H1 (cell line): ENCODE measurements at regions not wholly inside any gene's neighbourhood (a gene's known extent, or its start where the extent isn't known, plus 50 kb on each side); places are given as distances from the start of the nearest gene placed in this dataset.
A peak's percentile ranks its signal among the peaks of the same experiment; 100 is the strongest.

Experiments
- CTCF ChIA-PET: fragments of 300-600 bp; sonication (Branson Sonifier 250); formaldehyde crosslinking; loops from one replicate; lab custom pipeline; 2021; ENCODE audit not compliant: partially characterized antibody; lab: Charles Lee
- POLR2A ChIA-PET: fragments of 300-600 bp; sonication (Branson Sonifier 250); formaldehyde crosslinking; loops from one replicate; lab custom pipeline; 2021; ENCODE audit warnings: inconsistent platforms; ENCODE audit not compliant: partially characterized antibody; lab: Charles Lee
- DNase-seq, 2 experiments: peaks; one replicate each; pipeline versions ENCODE4 v3.0.0 to v3.0.0-alpha.2; 2010 to 2022; ENCODE audit warnings: low spot score in 2 of 2, low read depth in 1 of 2, mixed read lengths in 1 of 2
- FAIRE-seq: peaks from 2 replicates; lab custom pipeline; 2011; peaks lifted over from hg19 to GRCh38; lab: Jason Lieb, UNC
- H2AFZ ChIP-seq: 2 replicates; pipeline ENCODE4 v1.8.1; 2012; ENCODE audit warnings: low read length, inconsistent platforms
- H2AK5ac ChIP-seq: 2 replicates; pipeline ENCODE4 v1.6.1; 2013; ENCODE audit warnings: low read depth, low read length
- H2BK120ac ChIP-seq: replicated peaks from 2 replicates; pipeline ENCODE3; 2013; ENCODE audit warnings: low read depth, low read length, inconsistent platforms
- H2BK12ac ChIP-seq: 2 replicates; pipeline ENCODE4 v1.6.1; 2013; ENCODE audit warnings: low read depth, low read length
- H2BK15ac ChIP-seq: 2 replicates; pipeline ENCODE4 v1.6.1; 2013; ENCODE audit warnings: low read length
- H2BK20ac ChIP-seq: 2 replicates; pipeline ENCODE4 v1.6.1; 2013; ENCODE audit warnings: low read length
- H2BK5ac ChIP-seq: 2 replicates; pipeline ENCODE4 v1.6.1; 2013; ENCODE audit warnings: low read depth, low read length
- H3K14ac ChIP-seq: 2 replicates; pipeline ENCODE4 v1.6.1; 2013; ENCODE audit warnings: inconsistent platforms; ENCODE audit not compliant: insufficient read length
- H3K18ac ChIP-seq: 2 replicates; pipeline ENCODE4 v1.6.1; 2013; ENCODE audit warnings: low read length; ENCODE audit errors: extremely low read depth
- H3K23ac ChIP-seq: 2 replicates; pipeline ENCODE4 v1.6.1; 2013; ENCODE audit warnings: inconsistent platforms; ENCODE audit not compliant: insufficient read length
- H3K23me2 ChIP-seq: 2 replicates; pipeline ENCODE4 v1.6.1; 2013; ENCODE audit warnings: low read depth, low read length
- H3K27ac ChIP-seq: 2 replicates; pipeline ENCODE4 v1.6.1; 2011; ENCODE audit warnings: low read depth, low read length, inconsistent platforms
- H3K27me3 ChIP-seq, 4 experiments: replicated peaks in 1 of 4; 1 replicate in 1 of 4; 2 replicates in 3 of 4; pipeline versions ENCODE4 v1.6.1 to v1.8.1; 2011 to 2013; ENCODE audit warnings: low read length in 3 of 4, mild to moderate bottlenecking in 3 of 4, inconsistent platforms in 2 of 4, mixed read lengths in 2 of 4, moderate library complexity in 1 of 4; ENCODE audit not compliant: control insufficient read depth in 3 of 4, insufficient read depth in 3 of 4; ENCODE audit errors: extremely low read depth in 1 of 4
- H3K36me3 ChIP-seq, 4 experiments: 2 replicates each; pipeline versions ENCODE4 v1.6.1 to v1.8.1; 2011 to 2013; ENCODE audit warnings: mild to moderate bottlenecking in 4 of 4, low read length in 3 of 4, moderate library complexity in 2 of 4, control low read depth in 1 of 4, inconsistent platforms in 1 of 4; ENCODE audit not compliant: insufficient read depth in 4 of 4, control insufficient read depth in 2 of 4
- H3K4ac ChIP-seq: replicated peaks from 2 replicates; pipeline ENCODE3; 2013; ENCODE audit warnings: low read length, low read depth, mixed read lengths, inconsistent platforms; ENCODE audit not compliant: insufficient read length
- H3K4me1 ChIP-seq, 4 experiments: replicated peaks in 1 of 4; 1 replicate in 1 of 4; 2 replicates in 3 of 4; pipeline versions ENCODE4 v1.6.1 to v1.8.1; 2011 to 2013; ENCODE audit warnings: low read length in 3 of 4, inconsistent platforms in 2 of 4, mixed read lengths in 1 of 4; ENCODE audit not compliant: insufficient read depth in 4 of 4, control insufficient read depth in 3 of 4
- H3K4me2 ChIP-seq, 2 experiments: 2 replicates each; pipeline versions ENCODE4 v1.6.1 to v1.8.1; 2011 to 2013; ENCODE audit warnings: low read depth in 2 of 2, low read length in 2 of 2, control low read depth in 1 of 2, inconsistent platforms in 1 of 2, mild to moderate bottlenecking in 1 of 2; ENCODE audit not compliant: insufficient read depth in 1 of 2
- H3K4me3 ChIP-seq, 4 experiments: fragments of 200-600, 300-600 bp in 1 of 4; sonication (generic), shearing (Covaris generic), sonication (Bioruptor Twin) in 1 of 4; 2 replicates each; pipeline versions ENCODE4 v1.5.1 to v1.8.1; 2011 to 2016; ENCODE audit warnings: low read length in 4 of 4, low read depth in 3 of 4, control low read depth in 2 of 4, inconsistent platforms in 2 of 4, mild to moderate bottlenecking in 2 of 4, mixed read lengths in 1 of 4, moderate library complexity in 1 of 4; ENCODE audit not compliant: insufficient read depth in 2 of 4; ENCODE audit errors: extremely low read depth in 1 of 4
- H3K56ac ChIP-seq: replicated peaks from 2 replicates; pipeline ENCODE3; 2013; ENCODE audit warnings: low read depth, mild to moderate bottlenecking, mixed read lengths, low read length, inconsistent platforms; ENCODE audit not compliant: insufficient read length
- H3K79me1 ChIP-seq: 2 replicates; pipeline ENCODE4 v1.6.1; 2013; ENCODE audit warnings: low read depth, low read length, control low read depth
- H3K79me2 ChIP-seq, 2 experiments: 2 replicates each; pipeline versions ENCODE4 v1.6.1 to v1.8.1; 2012 to 2013; ENCODE audit warnings: low read length in 2 of 2, mild to moderate bottlenecking in 2 of 2, inconsistent platforms in 1 of 2; ENCODE audit not compliant: insufficient read depth in 2 of 2, control insufficient read depth in 1 of 2
- H3K9ac ChIP-seq, 4 experiments: replicated peaks in 1 of 4; 1 replicate in 1 of 4; 2 replicates in 3 of 4; pipeline versions ENCODE4 v1.6.1 to v1.8.1; 2011 to 2013; ENCODE audit warnings: low read depth in 3 of 4, low read length in 3 of 4, control low read depth in 2 of 4, mild to moderate bottlenecking in 2 of 4, moderate library complexity in 2 of 4, inconsistent platforms in 1 of 4; ENCODE audit errors: extremely low read depth in 1 of 4
- H3K9me3 ChIP-seq, 2 experiments: 2 replicates each; pipeline versions ENCODE4 v1.6.1 to v1.8.1; 2012 to 2013; ENCODE audit warnings: mild to moderate bottlenecking in 2 of 2, moderate library complexity in 2 of 2, control low read depth in 1 of 2, inconsistent platforms in 1 of 2, low read depth in 1 of 2, low read length in 1 of 2, mixed read lengths in 1 of 2; ENCODE audit not compliant: insufficient read depth in 2 of 2
- H4K20me1 ChIP-seq, 2 experiments: replicated peaks in 1 of 2; 2 replicates each; pipeline versions ENCODE3 to v1.8.1; 2011 to 2013; ENCODE audit warnings: inconsistent platforms in 2 of 2, low read length in 2 of 2, mild to moderate bottlenecking in 1 of 2; ENCODE audit not compliant: insufficient read depth in 2 of 2, control insufficient read depth in 1 of 2
- H4K5ac ChIP-seq: 2 replicates; pipeline ENCODE4 v1.6.1; 2013; ENCODE audit warnings: low read length, low read depth, mixed read lengths, inconsistent platforms; ENCODE audit not compliant: insufficient read length
- H4K8ac ChIP-seq: 2 replicates; pipeline ENCODE4 v1.8.0; 2013; ENCODE audit warnings: mild to moderate bottlenecking, moderate library complexity, low read length, inconsistent platforms; ENCODE audit not compliant: insufficient read depth; ENCODE audit errors: extremely low read depth
- H4K91ac ChIP-seq: replicated peaks from 2 replicates; pipeline ENCODE3; 2013; ENCODE audit warnings: low read length, mixed read lengths, inconsistent platforms; ENCODE audit not compliant: insufficient read length
- BCL11A ChIP-seq, 2 experiments: IDR thresholded peaks; one replicate each; pipeline ENCODE4 v1.6.1; 2011; ENCODE audit warnings: low read depth in 2 of 2, low read length in 2 of 2, mild to moderate bottlenecking in 2 of 2
- BRCA1 ChIP-seq: IDR thresholded peaks from 2 replicates; pipeline ENCODE4 v1.6.1; 2012; ENCODE audit warnings: low read depth, low read length, improper control_type of control experiment
- POLR2AphosphoS5 ChIP-seq: IDR thresholded peaks from 2 replicates; pipeline ENCODE4 v1.6.1; 2011; ENCODE audit warnings: low read depth, low read length
- SAP30 ChIP-seq: fragments of 300-600 bp; sonication (generic); IDR thresholded peaks from 2 replicates; pipeline ENCODE4 v1.7.1; 2012; ENCODE audit warnings: low read length, moderate library complexity, mild to moderate bottlenecking, inconsistent platforms; ENCODE audit not compliant: insufficient read depth, insufficient replicate concordance
- SP4 ChIP-seq: IDR thresholded peaks from 2 replicates; pipeline ENCODE4 v1.6.1; 2012; ENCODE audit warnings: low read length, inconsistent platforms
- WGBS, 2 experiments: shearing (Covaris generic) in 1 of 2; methylation state at CpG; one replicate each; pipeline versions ENCODE4 v1.1.6 to v1.1.7; 2013 to 2015; ENCODE audit warnings: low lambda C conversion rate in 2 of 2, mixed read lengths in 2 of 2, inconsistent platforms in 1 of 2, low coverage in 1 of 2, missing lambda C conversion rate in 1 of 2; ENCODE audit not compliant: insufficient replicate concordance in 2 of 2, insufficient coverage in 1 of 2, insufficient read length in 1 of 2; ENCODE audit errors: extremely low coverage in 1 of 2, missing lambda C conversion rate in 1 of 2; 5-methylcytosine and 5-hydroxymethylcytosine counted together
- TF ChIP-seq, protein P1 (sequence below): IDR thresholded peaks from 2 replicates; pipeline ENCODE4 v1.6.1; 2012; ENCODE audit warnings: inconsistent platforms

DNA sequence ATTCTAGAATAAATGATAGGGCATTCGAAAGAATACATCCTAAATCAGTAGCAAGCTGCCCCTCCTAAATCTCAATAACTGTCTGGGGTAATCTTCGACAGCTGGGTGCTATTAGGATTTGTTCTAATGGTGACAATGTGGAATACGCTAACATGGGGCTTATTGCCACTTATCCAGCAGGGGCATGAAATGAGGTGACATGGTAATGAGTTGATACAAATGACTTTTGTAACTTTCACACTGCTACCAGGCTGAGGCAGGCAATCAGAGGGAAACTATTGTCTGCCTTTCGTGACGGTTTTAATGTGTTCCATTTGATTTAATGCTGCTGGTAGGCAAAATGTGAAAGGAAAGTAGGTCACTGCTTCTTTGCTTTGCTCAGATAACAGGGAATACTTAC is 1047.4 kb upstream of the PABPC4L start:
- no peak overlapping the region for H3K27ac ChIP-seq
- H2BK12ac ChIP-seq: no peak overlapping the region
- H4K8ac ChIP-seq: no peak overlapping the region
- H3K23ac ChIP-seq: no peak overlapping the region
- no peak overlapping the region for H3K4me2 ChIP-seq
- POLR2A ChIA-PET: no interaction called here
- TF ChIP-seq SAP30: no peak
- TF ChIP-seq SP4: no peak
- no peak for TF ChIP-seq BCL11A (IDR thresholded peaks at IDR 0.05; ENCODE audit: low read depth in 2 of 2, low read length in 2 of 2)
- TF ChIP-seq BRCA1: no peak
- TF ChIP-seq POLR2AphosphoS5: no peak
- TF ChIP-seq, protein P1, sequence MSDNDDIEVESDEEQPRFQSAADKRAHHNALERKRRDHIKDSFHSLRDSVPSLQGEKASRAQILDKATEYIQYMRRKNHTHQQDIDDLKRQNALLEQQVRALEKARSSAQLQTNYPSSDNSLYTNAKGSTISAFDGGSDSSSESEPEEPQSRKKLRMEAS: no peak
- H3K4ac ChIP-seq: no peak overlapping the region
- H3K9me3 ChIP-seq: no peaks in the 10 kb centered on the region
- H3K4me1 ChIP-seq: peaks cover 0 to 5% (median 2%) of the 10 kb centered on the region in 4 experiments; a peak in 3 of 7 replicates
- H2BK120ac ChIP-seq: no peak overlapping the region
- 89% methylated on average over 5 of the region's 5 CpGs; no CpG with 5 or more reads in 1 of the 2 experiments for WGBS, 2 experiments
- H4K5ac ChIP-seq: no peak overlapping the region
- DNase-seq: no peak
- H3K9ac ChIP-seq: no peak overlapping the region
- H3K23me2 ChIP-seq: no peaks in the 10 kb centered on the region
- H2AK5ac ChIP-seq: no peak overlapping the region
- H2BK15ac ChIP-seq: no peak overlapping the region
- H2BK5ac ChIP-seq: no peak overlapping the region
- no peak overlapping the region for H3K18ac ChIP-seq
- no peaks in the 10 kb centered on the region for H3K36me3 ChIP-seq
- H2BK20ac ChIP-seq: no peak overlapping the region
- H3K56ac ChIP-seq: no peak overlapping the region
- no peaks in the 10 kb centered on the region for H3K27me3 ChIP-seq
- CTCF ChIA-PET: interaction anchor here (1.3 to 1.5 kb wide), 2 partner anchors 9 to 22 kb away, joined by 3 read pairs; no protein-coding TSS in a partner anchor
- no peak overlapping the region for H2AFZ ChIP-seq
- no peak overlapping the region for H3K4me3 ChIP-seq
- H3K14ac ChIP-seq: no peak overlapping the region
- no peaks in the 10 kb centered on the region for H3K79me2 ChIP-seq
- FAIRE-seq: peak; percentile 24
- no peak overlapping the region for H4K91ac ChIP-seq
- H3K79me1 ChIP-seq: no peaks in the 10 kb centered on the region
- no peaks in the 10 kb centered on the region for H4K20me1 ChIP-seq
